Stimulated activated CD4-positive, alpha-beta T cell treated with anti-CD3 and anti-CD28 coated beads, Interleukin-1b, Interleukin-23, amount 100 ng/mL, for 4 hours (primary cell): ENCODE measurements at regions not wholly inside any gene's neighbourhood (a gene's known extent, or its start where the extent isn't known, plus 50 kb on each side); places are given as distances from the start of the nearest gene placed in this dataset.

Source experiments
- DNase-seq, 2 donors: peaks; one replicate each; pipeline ENCODE4 v3.0.0-alpha.2; 2020; ENCODE audit warnings: low read depth in 2 of 2

- no peak for DNase-seq
These were observed 440.3 kb upstream of the B3GALT2 start for GRCh38 chr1:193626695-193627094.

GRCh38 chr1:193625255-193625654 is 438.8 kb upstream of the B3GALT2 start:
- no peak for DNase-seq

- DNase-seq = no peak
These were observed 433.5 kb upstream of the B3GALT2 start for GRCh38 chr1:193619911-193620310.

- no peak for DNase-seq
These were observed 428.4 kb upstream of the B3GALT2 start for GRCh38 chr1:193614817-193615216.

GRCh38 chr1:193614275-193614674 is 427.9 kb upstream of the B3GALT2 start:
- no peak for DNase-seq

GRCh38 chr1:193613041-193613440 is 426.6 kb upstream of the B3GALT2 start:
- DNase-seq = no peak

- no peak for DNase-seq
These were observed 423.2 kb upstream of the B3GALT2 start for GRCh38 chr1:193609592-193609991.

- DNase-seq = no peak
These were observed 421.4 kb upstream of the B3GALT2 start for GRCh38 chr1:193607787-193608186.

- no peak for DNase-seq
These were observed 419.6 kb upstream of the B3GALT2 start for GRCh38 chr1:193606035-193606434.

GRCh38 chr1:193602705-193603104 is 416.3 kb upstream of the B3GALT2 start:
- no peak for DNase-seq

- DNase-seq = no peak
These were observed 406.9 kb upstream of the B3GALT2 start for GRCh38 chr1:193593147-193593885.

GRCh38 chr1:193592317-193592716 is 405.9 kb upstream of the B3GALT2 start:
- no peak for DNase-seq

GRCh38 chr1:193590102-193590501 is 403.7 kb upstream of the B3GALT2 start:
- DNase-seq = no peak

- no peak for DNase-seq
These were observed 403.2 kb upstream of the B3GALT2 start for GRCh38 chr1:193589597-193590040.

GRCh38 chr1:193588311-193589082 is 402.1 kb upstream of the B3GALT2 start:
- DNase-seq = no peak

GRCh38 chr1:193584731-193585239 is 398.4 kb upstream of the B3GALT2 start:
- DNase-seq = no peak

- DNase-seq = no peak
These were observed 394.9 kb upstream of the B3GALT2 start for GRCh38 chr1:193581341-193581740.

- no peak for DNase-seq
These were observed 394.0 kb upstream of the B3GALT2 start for GRCh38 chr1:193580419-193580818.

GRCh38 chr1:193579323-193579722 is 392.9 kb upstream of the B3GALT2 start:
- no peak for DNase-seq

GRCh38 chr1:193574913-193575312 is 388.5 kb upstream of the B3GALT2 start:
- DNase-seq = no peak

- DNase-seq = no peak
These were observed 383.5 kb upstream of the B3GALT2 start for GRCh38 chr1:193569983-193570269.

GRCh38 chr1:193569096-193569982 is 382.9 kb upstream of the B3GALT2 start:
- DNase-seq = no peak
